HepG2 (cell line): ENCODE measurements at regions not wholly inside any gene's neighbourhood (a gene's known extent, or its start where the extent isn't known, plus 50 kb on each side); places are given as distances from the start of the nearest gene placed in this dataset.
A peak's percentile ranks its signal among the peaks of the same experiment; 100 is the strongest.

Experiments used
- ATAC-seq: fragments of 200-7000 bp; cut with Tn5 transposase; 3 replicates; pipeline ENCODE4 v1.9.1; 2020; ENCODE audit warnings: mild to moderate bottlenecking, moderate library complexity
- BruUV-seq: library from RNA; stranded (reverse); fragments of 400-500 nt; replicated peaks from 2 replicates; lab custom pipeline; 2021; lab: Mats Ljungman, UMichigan
- CTCF ChIA-PET: fragments of 300-600 bp; formaldehyde crosslinking; extraction: SDS; loops from one replicate; lab custom pipeline; 2021; ENCODE audit warnings: low total read pairs, inconsistent platforms, low intra/inter-chr PET ratio; lab: Yijun Ruan, JAX
- POLR2A ChIA-PET: fragments of 350-600 bp; sonication (Branson Sonifier 250); formaldehyde crosslinking; loops from one replicate; lab custom pipeline; 2020; ENCODE audit warnings: antibody characterized with exemption, inconsistent platforms; lab: Yijun Ruan, JAX
- DNase-seq: peaks from one replicate; pipeline ENCODE4 v3.0.0-alpha.2; 2015; ENCODE audit warnings: low spot score
- FAIRE-seq: peaks from 3 replicates; lab custom pipeline; 2011; peaks lifted over from hg19 to GRCh38; lab: Jason Lieb, UNC
- H2AFZ ChIP-seq: one replicate; pipeline ENCODE4 v1.6.1; 2011; ENCODE audit warnings: low read length, inconsistent platforms
- H3K27ac ChIP-seq: fragments of 300-600 bp; 3 replicates; pipeline ENCODE4 v1.8.0; 2011; ENCODE audit warnings: mixed run types, mild to moderate bottlenecking, mixed read lengths, low read length, inconsistent platforms; ENCODE audit not compliant: insufficient read depth; ENCODE audit errors: extremely low read length
- H3K27me3 ChIP-seq, 2 experiments: fragments of 200-600 bp in 1 of 2; 2 replicates in 1 of 2; 3 replicates in 1 of 2; pipeline versions ENCODE4 v1.6.0 to v1.8.0; 2011; ENCODE audit warnings: low read length in 2 of 2, mild to moderate bottlenecking in 2 of 2, moderate library complexity in 2 of 2, inconsistent platforms in 1 of 2; ENCODE audit not compliant: insufficient read depth in 2 of 2, control insufficient read depth in 1 of 2
- H3K36me3 ChIP-seq, 2 experiments: fragments of 200-600 bp in 1 of 2; replicated peaks in 1 of 2; 2 replicates in 1 of 2; 3 replicates in 1 of 2; pipeline versions ENCODE4 v1.5.1 to v1.8.0; 2011; ENCODE audit warnings: low read length in 2 of 2, inconsistent platforms in 1 of 2; ENCODE audit not compliant: insufficient read depth in 2 of 2, control insufficient read depth in 1 of 2
- H3K4me1 ChIP-seq: 2 replicates; pipeline ENCODE4 v1.5.1; 2012; ENCODE audit warnings: low read length, inconsistent platforms; ENCODE audit not compliant: insufficient read depth
- H3K4me2 ChIP-seq: 2 replicates; pipeline ENCODE4 v1.6.0; 2011; ENCODE audit warnings: low read depth, low read length, inconsistent platforms
- H3K4me3 ChIP-seq, 3 experiments: fragments of 200-600 bp in 1 of 3; sonication (generic), shearing (Covaris generic) in 1 of 3; replicated peaks in 1 of 3; 2 replicates each; pipeline ENCODE4 v1.5.1; 2011 to 2016; ENCODE audit warnings: low read length in 3 of 3, inconsistent platforms in 2 of 3, low read depth in 2 of 3, mild to moderate bottlenecking in 2 of 3, control low read depth in 1 of 3, mixed read lengths in 1 of 3; ENCODE audit not compliant: insufficient read depth in 1 of 3
- H3K79me2 ChIP-seq: one replicate; pipeline ENCODE4 v1.6.1; 2011; ENCODE audit warnings: low read length, inconsistent platforms; ENCODE audit not compliant: insufficient read depth
- H3K9ac ChIP-seq: 2 replicates; pipeline ENCODE4 v1.6.0; 2011; ENCODE audit warnings: mild to moderate bottlenecking, low read depth, low read length, inconsistent platforms; ENCODE audit not compliant: insufficient read depth
- H3K9me3 ChIP-seq: 2 replicates; pipeline ENCODE4 v1.5.1; 2012; ENCODE audit warnings: mild to moderate bottlenecking, low read length
- H4K20me1 ChIP-seq: 2 replicates; pipeline ENCODE4 v1.6.0; 2011; ENCODE audit warnings: inconsistent platforms, mild to moderate bottlenecking, low read length, moderate library complexity; ENCODE audit not compliant: insufficient read depth
- CEBPB ChIP-seq: IDR thresholded peaks from 2 replicates; pipeline ENCODE4 v1.6.1; 2011; ENCODE audit warnings: low read depth, low read length, improper control_type of control experiment, borderline replicate concordance
- EED ChIP-seq: sonication (generic); formaldehyde crosslinking; IDR thresholded peaks from 2 replicates; pipeline ENCODE4 v1.5.0; 2020; ENCODE audit warnings: mild to moderate bottlenecking, missing genetic modification reagents
- GATAD1 ChIP-seq: IDR thresholded peaks from 2 replicates; pipeline ENCODE4 v1.6.1; 2016; ENCODE audit warnings: missing genetic modification reagents, missing compliant biosample characterization
- GLI4 ChIP-seq: sonication (generic); formaldehyde crosslinking; IDR thresholded peaks from 2 replicates; pipeline ENCODE4 v1.5.1; 2020; ENCODE audit warnings: missing genetic modification reagents, mild to moderate bottlenecking, moderate library complexity, borderline replicate concordance
- MLLT10 ChIP-seq: sonication (generic); formaldehyde crosslinking; IDR thresholded peaks from 2 replicates; pipeline ENCODE4 v1.4.0; 2020; ENCODE audit warnings: missing genetic modification reagents
- MLXIP ChIP-seq: sonication (generic); formaldehyde crosslinking; IDR thresholded peaks from 2 replicates; pipeline ENCODE4 v1.9.0; 2021; ENCODE audit warnings: missing genetic modification reagents, borderline replicate concordance
- PAF1 ChIP-seq: IDR thresholded peaks from 2 replicates; pipeline ENCODE4 v1.6.1; 2016; ENCODE audit warnings: missing genetic modification reagents, missing compliant biosample characterization
- REXO4 ChIP-seq: sonication (generic); formaldehyde crosslinking; IDR thresholded peaks from 2 replicates; pipeline ENCODE4 v1.8.0; 2022; ENCODE audit warnings: missing genetic modification reagents, mild to moderate bottlenecking, borderline replicate concordance
- SOX13 ChIP-seq, 3 experiments: fragments of 450-650 bp in 1 of 3; sonication (generic) in 1 of 3; formaldehyde crosslinking in 1 of 3; IDR thresholded peaks in 2 of 3; conservative IDR thresholded peaks in 1 of 3; 2 replicates each; pipeline versions ENCODE4 v1.5.0 to v1.6.1; 2016 to 2020; ENCODE audit warnings: antibody characterized with exemption in 1 of 3, mild to moderate bottlenecking in 1 of 3, missing compliant biosample characterization in 1 of 3, missing genetic modification reagents in 1 of 3, moderate library complexity in 1 of 3
- SP5 ChIP-seq: IDR thresholded peaks from 2 replicates; pipeline ENCODE4 v1.6.1; 2016; ENCODE audit warnings: low read depth, borderline replicate concordance
- U2AF1 ChIP-seq: fragments of 200-400 bp; formaldehyde crosslinking; optimal IDR thresholded peaks from 2 replicates; pipeline ENCODE3; 2017; ENCODE audit warnings: mild to moderate bottlenecking, low read depth, low read length
- YEATS2 ChIP-seq: sonication (generic); formaldehyde crosslinking; IDR thresholded peaks from 2 replicates; pipeline ENCODE4 v1.4.0; 2020; ENCODE audit warnings: missing genetic modification reagents, borderline replicate concordance
- ZEB1 ChIP-seq: IDR thresholded peaks from 2 replicates; pipeline ENCODE4 v1.6.1; 2012; ENCODE audit warnings: mild to moderate bottlenecking, low read depth, inconsistent platforms; ENCODE audit not compliant: insufficient replicate concordance
- ZNF552 ChIP-seq: sonication (generic); formaldehyde crosslinking; IDR thresholded peaks from 2 replicates; pipeline ENCODE4 v1.9.0; 2022; ENCODE audit warnings: missing genetic modification reagents, mild to moderate bottlenecking, borderline replicate concordance
- ZNF607 ChIP-seq: sonication (generic); formaldehyde crosslinking; IDR thresholded peaks from 2 replicates; pipeline ENCODE4 v1.5.1; 2020; ENCODE audit warnings: missing genetic modification reagents, mild to moderate bottlenecking, borderline replicate concordance
- WGBS: methylation state at CpG from one replicate; pipeline ENCODE4 v1.1.6; 2017; ENCODE audit warnings: low lambda C conversion rate; 5-methylcytosine and 5-hydroxymethylcytosine counted together
- in situ Hi-C: cut with HindIII; loops from 2 replicates; pipeline ENCODE4 v1.10.0; 2017; ENCODE audit warnings: low pct_unique_long_range_greater_than_20kb; ENCODE audit not compliant: extremely low pct_ligation_motif_present
- intact Hi-C: fragments of 100-400 bp; cut with micrococcal nuclease; formaldehyde crosslinking; loops from one replicate; pipeline ENCODE4 v1.10.0; 2022; ENCODE audit not compliant: unreplicated experiment

GRCh38 chr3:145843561-145843960, 317.4 kb downstream of the PLOD2 start (continued):
- TF ChIP-seq PAF1 (CRISPR knock-in tag) (no peak), ZNF552 (no peak)

DNA sequence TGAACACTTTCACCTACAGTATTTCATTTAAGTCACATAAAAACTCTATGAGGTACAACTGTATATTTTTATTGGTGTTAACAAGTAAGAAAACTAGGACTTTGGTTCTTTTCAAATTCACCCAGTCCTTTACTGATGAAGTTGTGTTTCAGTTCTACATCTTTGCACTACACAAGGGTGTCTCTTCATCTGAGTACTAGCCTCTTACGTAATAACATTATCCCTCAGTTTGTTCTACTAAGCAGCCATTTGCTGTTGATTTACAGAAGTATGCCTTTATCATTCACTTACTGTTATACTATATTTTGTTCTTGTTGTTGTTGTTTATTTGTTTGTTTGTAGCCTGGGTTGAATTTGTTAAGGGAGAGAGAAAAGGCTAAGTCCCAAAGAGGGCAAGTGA, 311.9 kb downstream of the PLOD2 start:
- WGBS: 48% methylated on average over 1 of the region's 1 CpG

DNA sequence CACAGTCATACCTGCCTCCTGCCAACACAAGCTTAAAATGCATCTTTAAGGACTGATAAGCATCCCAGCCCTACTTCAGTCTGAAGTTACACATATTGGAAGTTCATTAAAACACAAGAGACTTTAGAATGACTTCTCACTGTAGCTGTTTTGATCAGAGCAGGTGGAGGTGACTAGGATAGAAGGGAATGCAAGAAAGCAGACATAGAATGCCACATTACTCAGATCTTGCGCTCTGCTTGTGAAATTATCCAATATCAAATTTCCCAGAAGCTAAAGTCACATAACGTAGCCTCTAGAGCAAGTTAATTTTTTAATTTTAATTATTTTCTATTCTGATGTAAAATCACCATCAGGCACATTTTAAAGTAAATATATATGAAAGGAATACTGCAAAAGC, 306.5 kb downstream of the PLOD2 start:
- CTCF ChIA-PET: no interaction called here
- BruUV-seq: no TSS peak

More for the DNA sequence above, 311.9 kb downstream of the PLOD2 start:
- Histone ChIP-seq H3K4me2 (no peak overlapping the region), H3K4me1 (no peaks in the 10 kb centered on the region), H4K20me1 (no peaks in the 10 kb centered on the region), H3K36me3 (no peaks in the 10 kb centered on the region), H3K79me2 (no peaks in the 10 kb centered on the region), H3K9me3 (no peaks in the 10 kb centered on the region), H3K4me3 (no peak overlapping the region), H3K9ac (no peak overlapping the region), H2AFZ (no peak overlapping the region), H3K27ac (no peak overlapping the region), H3K27me3 (no peaks in the 10 kb centered on the region)
- DNase-seq (no peak), ATAC-seq (no peak), FAIRE-seq (no peak)
- TF ChIP-seq CEBPB (peak; percentile 51), REXO4 (CRISPR knock-in tag) (no peak)
- intact Hi-C loops: no loop called here
- in situ Hi-C loops: no loop called here
- ChIA-PET CTCF (no interaction called here), POLR2A (no interaction called here)
- BruUV-seq: no TSS peak

More for the DNA sequence above, 306.5 kb downstream of the PLOD2 start:
- DNase-seq (no peak), FAIRE-seq (no peak), ATAC-seq (no peak)
- no peaks in the 10 kb centered on the region for H4K20me1 ChIP-seq
- intact Hi-C loops: no loop called here
- no peaks in the 10 kb centered on the region for H3K9me3 ChIP-seq
- no peaks in the 10 kb centered on the region for H3K36me3 ChIP-seq
- H3K27ac ChIP-seq: no peak overlapping the region
- no peaks in the 10 kb centered on the region for H3K27me3 ChIP-seq
- WGBS: 2% methylated on average over 2 of the region's 2 CpGs
- POLR2A ChIA-PET: no interaction called here
- no peak overlapping the region for H3K4me3 ChIP-seq
- H3K4me2 ChIP-seq: no peak overlapping the region
- in situ Hi-C loops: no loop called here
- TF ChIP-seq YEATS2 (CRISPR knock-in tag): no peak
- no peak for TF ChIP-seq EED
- TF ChIP-seq GATAD1: no peak
- TF ChIP-seq GLI4: no peak
- no peak for TF ChIP-seq ZEB1
- TF ChIP-seq MLLT10: no peak
- TF ChIP-seq SP5 (CRISPR knock-in tag): no peak
- no peak for TF ChIP-seq U2AF1
- TF ChIP-seq ZNF607: no peak
- no peak for TF ChIP-seq SOX13 (IDR thresholded peaks at IDR 0.05)
- no peak for TF ChIP-seq SOX13 (CRISPR knock-in tag; conservative IDR thresholded peaks at IDR 0.05 in 1 of 2, IDR thresholded peaks at IDR 0.05 in 1 of 2)
- TF ChIP-seq MLXIP (CRISPR knock-in tag): no peak
- TF ChIP-seq, all 625 proteins: peak for 0
- Histone ChIP-seq H3K4me1 (no peaks in the 10 kb centered on the region), H2AFZ (no peak overlapping the region), H3K79me2 (no peaks in the 10 kb centered on the region), H3K9ac (no peak overlapping the region)
